Endothelial cell of umbilical vein (primary cell): ENCODE measurements at regions not wholly inside any gene's neighbourhood (a gene's known extent, or its start where the extent isn't known, plus 50 kb on each side); places are given as distances from the start of the nearest gene placed in this dataset.

Experiments
- BruUV-seq: library from RNA; stranded (reverse); fragments of 400-500 nt; replicated peaks from 2 replicates; lab custom pipeline; 2021; lab: Mats Ljungman, UMichigan
- CTCF ChIA-PET: fragments of 300-600, 350-600 bp; sonication (Branson Sonifier 250); formaldehyde crosslinking; loops from one replicate; lab custom pipeline; 2021; ENCODE audit warnings: antibody characterized with exemption, inconsistent platforms; lab: Charles Lee
- POLR2A ChIA-PET: fragments of 300-600, 350-600 bp; sonication (Branson Sonifier 250); formaldehyde crosslinking; loops from one replicate; lab custom pipeline; 2021; ENCODE audit warnings: antibody characterized with exemption, inconsistent platforms; lab: Charles Lee
- DNase-seq: peaks from one replicate; pipeline ENCODE4 v3.0.0-alpha.2; 2011; ENCODE audit warnings: low read depth, low spot score
- FAIRE-seq: peaks from 2 replicates; lab custom pipeline; 2011; peaks lifted over from hg19 to GRCh38; lab: Jason Lieb, UNC
- H2AFZ ChIP-seq: 2 replicates; pipeline ENCODE4 v1.6.0; 2012; ENCODE audit warnings: low read depth, low read length, control low read depth, inconsistent platforms
- H3K27ac ChIP-seq: 2 replicates; pipeline ENCODE4 v1.5.1; 2011; ENCODE audit warnings: low read depth, mild to moderate bottlenecking, control low read depth, low read length, moderate library complexity; ENCODE audit not compliant: insufficient read depth
- H3K27me3 ChIP-seq, 2 experiments: 2 replicates each; pipeline versions ENCODE4 v1.6.0 to v1.6.1; 2011; ENCODE audit warnings: low read length in 2 of 2, mixed read lengths in 1 of 2; ENCODE audit not compliant: control insufficient read depth in 2 of 2, insufficient read depth in 2 of 2
- H3K36me3 ChIP-seq, 2 experiments: 2 replicates in 1 of 2; 3 replicates in 1 of 2; pipeline ENCODE4 v1.5.1; 2011; ENCODE audit warnings: low read length in 2 of 2, mild to moderate bottlenecking in 1 of 2, moderate library complexity in 1 of 2; ENCODE audit not compliant: control insufficient read depth in 2 of 2, insufficient read depth in 2 of 2; ENCODE audit errors: extremely low read depth in 1 of 2
- H3K4me1 ChIP-seq: 3 replicates; pipeline ENCODE4 v1.5.1; 2011; ENCODE audit warnings: mild to moderate bottlenecking, low read length; ENCODE audit not compliant: control insufficient read depth, insufficient read depth; ENCODE audit errors: extremely low read depth
- H3K4me2 ChIP-seq: 2 replicates; pipeline ENCODE4 v1.6.1; 2011; ENCODE audit warnings: low read length, control low read depth, mixed read lengths; ENCODE audit not compliant: insufficient read depth
- H3K4me3 ChIP-seq, 3 experiments: fragments of 200-600 bp in 1 of 3; sonication (generic), shearing (Covaris generic) in 1 of 3; replicated peaks in 1 of 3; 2 replicates each; pipeline ENCODE4 v1.5.1; 2011 to 2016; ENCODE audit warnings: control low read depth in 3 of 3, low read length in 3 of 3, mild to moderate bottlenecking in 2 of 3, inconsistent platforms in 1 of 3, low read depth in 1 of 3, moderate library complexity in 1 of 3; ENCODE audit not compliant: insufficient read depth in 1 of 3
- H3K79me2 ChIP-seq: 2 replicates; pipeline ENCODE4 v1.6.0; 2012; ENCODE audit warnings: low read length, inconsistent platforms; ENCODE audit not compliant: control insufficient read depth, insufficient read depth
- H3K9ac ChIP-seq: replicated peaks from 2 replicates; pipeline ENCODE3; 2011; ENCODE audit warnings: low read length, control low read depth; ENCODE audit not compliant: insufficient read depth; ENCODE audit errors: extremely low read depth
- H3K9me1 ChIP-seq: replicated peaks from 3 replicates; pipeline ENCODE4 v1.6.0; 2011; ENCODE audit warnings: mild to moderate bottlenecking, low read length; ENCODE audit not compliant: control insufficient read depth, insufficient read depth; ENCODE audit errors: extremely low read depth
- H3K9me3 ChIP-seq: replicated peaks from 2 replicates; pipeline ENCODE4 v1.5.1; 2012; ENCODE audit warnings: low read length, inconsistent platforms; ENCODE audit not compliant: control insufficient read depth, insufficient read depth
- H4K20me1 ChIP-seq: replicated peaks from 2 replicates; pipeline ENCODE3; 2011; ENCODE audit warnings: mild to moderate bottlenecking, low read length; ENCODE audit not compliant: control insufficient read depth, insufficient read depth; ENCODE audit errors: extremely low read depth
- CTCF ChIP-seq, 2 donors: IDR thresholded peaks; 1 replicate in 1 of 2; 2 replicates in 1 of 2; pipeline ENCODE4 v1.5.1; 2011; ENCODE audit warnings: low read length in 2 of 2, mild to moderate bottlenecking in 2 of 2, moderate library complexity in 2 of 2, control low read depth in 1 of 2, inconsistent platforms in 1 of 2, low read depth in 1 of 2; ENCODE audit not compliant: insufficient read depth in 1 of 2; ENCODE audit errors: extremely low read depth in 1 of 2
- EZH2 ChIP-seq: IDR thresholded peaks from 2 replicates; pipeline ENCODE4 v1.6.1; 2012; ENCODE audit warnings: borderline replicate concordance, low read depth, mild to moderate bottlenecking, moderate library complexity, low read length, inconsistent platforms; ENCODE audit not compliant: severe bottlenecking
- FOS ChIP-seq: IDR thresholded peaks from 2 replicates; pipeline ENCODE4 v1.6.1; 2011; ENCODE audit warnings: mild to moderate bottlenecking, low read length, moderate library complexity, borderline replicate concordance; ENCODE audit not compliant: insufficient read depth
- GATA2 ChIP-seq: IDR thresholded peaks from 2 replicates; pipeline ENCODE4 v1.7.0; 2011; ENCODE audit warnings: low read depth, mild to moderate bottlenecking, moderate library complexity, mixed read lengths, low read length; ENCODE audit not compliant: insufficient read length, insufficient read depth
- JUN ChIP-seq: IDR thresholded peaks from 2 replicates; pipeline ENCODE4 v1.6.1; 2011; ENCODE audit warnings: borderline replicate concordance, low read depth; ENCODE audit not compliant: insufficient read length, insufficient read depth
- MYC ChIP-seq: IDR thresholded peaks from one replicate; pipeline ENCODE4 v1.6.1; 2011; ENCODE audit warnings: mild to moderate bottlenecking, low read depth, low read length
- POLR2AphosphoS5 ChIP-seq: IDR thresholded peaks from 2 replicates; pipeline ENCODE4 v1.6.1; 2012; ENCODE audit warnings: low read depth, mild to moderate bottlenecking, control low read depth, low read length, moderate library complexity; ENCODE audit not compliant: insufficient read depth
- dilution Hi-C: fragments of 300-500 bp; cut with MboI; formaldehyde crosslinking; loops from one replicate; pipeline ENCODE4 v1.15.0; 2019; ENCODE audit warnings: low sequenced_read_pairs; ENCODE audit not compliant: extremely low pct_ligation_motif_present
- intact Hi-C: fragments of 100-400 bp; cut with micrococcal nuclease; formaldehyde crosslinking; loops from one replicate; pipeline ENCODE4 v1.10.0; 2022
- TF ChIP-seq, protein P1 (sequence below): IDR thresholded peaks from 2 replicates; pipeline ENCODE4 v1.6.1; 2011; ENCODE audit not compliant: insufficient read depth, insufficient read length

- Histone ChIP-seq H4K20me1 (no peaks in the 10 kb centered on the region), H2AFZ (no peak overlapping the region), H3K27ac (no peak overlapping the region), H3K36me3 (no peaks in the 10 kb centered on the region), H3K9me1 (no peaks in the 10 kb centered on the region), H3K9me3 (no peaks in the 10 kb centered on the region), H3K4me3 (no peak overlapping the region), H3K79me2 (no peaks in the 10 kb centered on the region), H3K4me2 (no peak overlapping the region), H3K27me3 (no peaks in the 10 kb centered on the region), H3K4me1 (no peaks in the 10 kb centered on the region), H3K9ac (no peak overlapping the region)
- no peak for TF ChIP-seq CTCF (IDR thresholded peaks at IDR 0.05; ENCODE audit: extremely low read depth in 1 of 2, insufficient read depth in 1 of 2, low read depth in 1 of 2, low read length in 2 of 2)
- TF ChIP-seq GATA2 = no peak
- TF ChIP-seq JUN = no peak
- no peak for TF ChIP-seq EZH2
- TF ChIP-seq FOS = no peak
- TF ChIP-seq, protein P1, sequence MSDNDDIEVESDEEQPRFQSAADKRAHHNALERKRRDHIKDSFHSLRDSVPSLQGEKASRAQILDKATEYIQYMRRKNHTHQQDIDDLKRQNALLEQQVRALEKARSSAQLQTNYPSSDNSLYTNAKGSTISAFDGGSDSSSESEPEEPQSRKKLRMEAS = no peak
- no peak for TF ChIP-seq MYC
- TF ChIP-seq POLR2AphosphoS5 = no peak
- dilution Hi-C loops (no loop called here), intact Hi-C loops (no loop called here)
- ChIA-PET CTCF (interaction anchor here (1.4 kb wide), 1 partner anchor 16 kb away, joined by 3 read pairs; no protein-coding TSS in a partner anchor), POLR2A (no interaction called here)
- DNase-seq (no peak), FAIRE-seq (no peak)
- BruUV-seq = no TSS peak
Measured at GRCh38 chr13:39250440-39250839, 212.2 kb downstream of the NHLRC3 start.
